Thoracic aorta (tissue), 2 donors: ENCODE measurements at regions not wholly inside any gene's neighbourhood (a gene's known extent, or its start where the extent isn't known, plus 50 kb on each side); places are given as distances from the start of the nearest gene placed in this dataset.

Source experiments
- ATAC-seq: fragments of 150-250 bp; one replicate; pipeline ENCODE4 v1.8.0; 2017; ENCODE audit warnings: low read depth; ENCODE audit not compliant: insufficient number of reproducible peaks, low FRiP score
- DNase-seq: peaks from one replicate; pipeline ENCODE4 v3.0.0-alpha.2; 2020; ENCODE audit warnings: low spot score
- H3K27ac ChIP-seq, 2 donors: fragments of 200-600 bp; sonication (generic); 1 replicate in 1 of 2; 2 replicates in 1 of 2; pipeline ENCODE4 v1.5.1; 2016; ENCODE audit warnings: mild to moderate bottlenecking in 2 of 2, moderate library complexity in 2 of 2
- H3K27me3 ChIP-seq: fragments of 200-600 bp; sonication (generic); replicated peaks from 2 replicates; pipeline ENCODE4 v1.6.0; 2016; ENCODE audit warnings: mild to moderate bottlenecking; ENCODE audit not compliant: insufficient read depth
- H3K36me3 ChIP-seq: fragments of 200-600 bp; sonication (generic); one replicate; pipeline ENCODE4 v1.5.1; 2016
- H3K4me1 ChIP-seq, 2 donors: fragments of 200-600 bp; sonication (generic); 1 replicate in 1 of 2; 2 replicates in 1 of 2; pipeline versions ENCODE4 v1.5.1 to v1.6.0; 2016; ENCODE audit warnings: low read depth in 2 of 2, mild to moderate bottlenecking in 1 of 2; ENCODE audit not compliant: control insufficient read depth in 1 of 2
- H3K4me3 ChIP-seq: fragments of 200-600 bp; sonication (generic); 2 replicates; pipeline ENCODE4 v1.5.1; 2016; ENCODE audit warnings: mild to moderate bottlenecking
- H3K9me3 ChIP-seq: fragments of 200-600 bp; sonication (generic); 2 replicates; pipeline ENCODE4 v1.5.1; 2016
- CTCF ChIP-seq: fragments of 200-600 bp; sonication (generic); IDR thresholded peaks from one replicate; pipeline ENCODE4 v1.5.1; 2019; ENCODE audit warnings: antibody characterized with exemption

GRCh38 chr20:56831795-56832194, 202.7 kb downstream of the TFAP2C start:
- no peak overlapping the region for H3K27ac ChIP-seq
- ATAC-seq (no peak), DNase-seq (no peak)
- no peak for TF ChIP-seq CTCF
- H3K9me3 ChIP-seq = no peaks in the 10 kb centered on the region
- H3K27me3 ChIP-seq = no peaks in the 10 kb centered on the region
- H3K4me3 ChIP-seq = no peak overlapping the region
- H3K36me3 ChIP-seq = no peaks in the 10 kb centered on the region
- no peaks in the 10 kb centered on the region for H3K4me1 ChIP-seq

- DNase-seq (no peak), ATAC-seq (no peak)
- Histone ChIP-seq H3K27ac (no peak overlapping the region), H3K36me3 (no peaks in the 10 kb centered on the region), H3K4me3 (no peak overlapping the region), H3K27me3 (no peaks in the 10 kb centered on the region), H3K9me3 (no peaks in the 10 kb centered on the region), H3K4me1 (no peaks in the 10 kb centered on the region)
- TF ChIP-seq CTCF = no peak
These were observed 204.3 kb downstream of the TFAP2C start for GRCh38 chr20:56833427-56833826.

GRCh38 chr20:56835829-56836550, 206.9 kb downstream of the TFAP2C start:
- no peak overlapping the region for H3K27ac ChIP-seq

GRCh38 chr20:56839222-56839621, 210.1 kb downstream of the TFAP2C start:
- ATAC-seq (no peak), DNase-seq (no peak)
- no peak overlapping the region for H3K4me3 ChIP-seq
- H3K4me1 ChIP-seq = no peaks in the 10 kb centered on the region
- H3K27ac ChIP-seq = no peak overlapping the region
- H3K27me3 ChIP-seq = no peaks in the 10 kb centered on the region
- TF ChIP-seq CTCF = no peak
- no peaks in the 10 kb centered on the region for H3K36me3 ChIP-seq
- no peaks in the 10 kb centered on the region for H3K9me3 ChIP-seq

More at GRCh38 chr20:56835829-56836550, 206.9 kb downstream of the TFAP2C start:
- H3K4me3 ChIP-seq = no peak overlapping the region
- TF ChIP-seq CTCF = no peak
- DNase-seq (no peak), ATAC-seq (no peak)
- H3K4me1 ChIP-seq = no peaks in the 10 kb centered on the region
- no peaks in the 10 kb centered on the region for H3K27me3 ChIP-seq
- H3K36me3 ChIP-seq = no peaks in the 10 kb centered on the region
- no peaks in the 10 kb centered on the region for H3K9me3 ChIP-seq

GRCh38 chr20:56839786-56840185, 210.7 kb downstream of the TFAP2C start:
- no peak overlapping the region for H3K27ac ChIP-seq
- DNase-seq = no peak

More at GRCh38 chr20:56839786-56840185, 210.7 kb downstream of the TFAP2C start:
- Histone ChIP-seq H3K9me3 (no peaks in the 10 kb centered on the region), H3K36me3 (no peaks in the 10 kb centered on the region), H3K4me1 (no peaks in the 10 kb centered on the region), H3K4me3 (no peak overlapping the region), H3K27me3 (no peaks in the 10 kb centered on the region)
- no peak for ATAC-seq
- TF ChIP-seq CTCF = no peak
